Esophagus squamous epithelium (tissue), 5 donors: ENCODE measurements at regions not wholly inside any gene's neighbourhood (a gene's known extent, or its start where the extent isn't known, plus 50 kb on each side); places are given as distances from the start of the nearest gene placed in this dataset.

ENCODE experiments used
- DNase-seq: peaks from one replicate; lab custom pipeline; 2025; lab: John Stamatoyannopoulos, UW
- H3K27ac ChIP-seq, 4 donors: fragments of 200-600 bp; sonication (generic); one replicate each; pipeline ENCODE4 v1.5.1; 2016 to 2019; ENCODE audit warnings: mild to moderate bottlenecking in 1 of 4
- H3K27me3 ChIP-seq, 4 donors: fragments of 200-600 bp; sonication (generic); 1 replicate in 3 of 4; 2 replicates in 1 of 4; pipeline versions ENCODE4 v1.5.1 to v1.6.0; 2017 to 2021; ENCODE audit warnings: antibody characterized with exemption in 1 of 4
- H3K36me3 ChIP-seq, 3 donors: fragments of 200-600 bp; sonication (generic); one replicate each; pipeline ENCODE4 v1.5.1; 2016 to 2019
- H3K4me1 ChIP-seq, 3 donors: fragments of 200-600 bp; sonication (generic); one replicate each; pipeline ENCODE4 v1.5.1; 2017 to 2019
- H3K4me3 ChIP-seq, 4 donors: fragments of 200-600 bp; sonication (generic); 1 replicate in 3 of 4; 2 replicates in 1 of 4; pipeline ENCODE4 v1.5.1; 2016 to 2019; ENCODE audit warnings: mild to moderate bottlenecking in 2 of 4, moderate library complexity in 1 of 4
- H3K9me3 ChIP-seq, 3 donors: fragments of 200-600 bp; sonication (generic); one replicate each; pipeline ENCODE4 v1.5.1; 2016 to 2019
- POLR2A ChIP-seq, 4 donors: fragments of 450-650 bp; IDR thresholded peaks; one replicate each; pipeline ENCODE4 v1.6.1; 2017; ENCODE audit warnings: antibody characterized with exemption in 4 of 4, mild to moderate bottlenecking in 4 of 4, moderate library complexity in 3 of 4
- WGBS, 2 donors: methylation state at CpG; one replicate each; pipeline ENCODE4 v1.1.5; 2018; 5-methylcytosine and 5-hydroxymethylcytosine counted together
- intact Hi-C: fragments of 100-400 bp; cut with DNase I; formaldehyde crosslinking; loops from one replicate; pipeline ENCODE4 v1.15.0; 2022
- TF ChIP-seq, protein P1 (sequence below), 6 experiments: fragments of 450-650 bp in 4 of 6; fragments of 200-600 bp in 2 of 6; sonication (generic) in 2 of 6; IDR thresholded peaks; one replicate each; pipeline ENCODE4 v1.5.1; 2016 to 2019; ENCODE audit warnings: antibody characterized with exemption in 6 of 6, mild to moderate bottlenecking in 4 of 6, moderate library complexity in 4 of 6
- donor health status: DM: yes; HTN: yes; CAD: no.

DNA sequence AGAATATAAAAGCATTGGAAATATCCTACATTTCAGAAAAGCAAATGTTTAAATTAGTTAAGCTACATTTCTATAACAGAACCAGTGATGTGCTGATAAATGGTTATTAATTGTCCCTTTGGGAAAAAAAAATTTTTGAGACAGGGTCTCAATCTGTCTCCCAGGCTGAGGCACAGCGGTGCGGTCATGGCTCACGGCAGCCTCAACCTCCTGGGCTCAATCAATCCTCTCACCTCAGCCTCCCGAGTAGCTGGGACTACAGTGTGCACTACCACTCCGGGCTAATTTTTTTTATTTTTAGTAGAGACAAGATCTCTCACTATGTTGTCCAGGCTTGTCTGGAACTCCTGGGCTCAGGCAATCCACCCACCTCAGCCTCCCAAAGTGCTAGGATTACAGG is 194.8 kb upstream of the SALL3 start:
- whole genome bisulfite sequencing, 2 donors: 90 to 97% methylated on average over 5 of the region's 5 CpGs
- no peak for DNase-seq
- intact Hi-C loops: no loop called here
- Histone ChIP-seq H3K27ac (no peak overlapping the region), H3K27me3 (no peaks in the 10 kb centered on the region), H3K4me3 (no peak overlapping the region), H3K36me3 (no peaks in the 10 kb centered on the region), H3K4me1 (no peaks in the 10 kb centered on the region), H3K9me3 (no peaks in the 10 kb centered on the region)
- TF ChIP-seq, protein P1, sequence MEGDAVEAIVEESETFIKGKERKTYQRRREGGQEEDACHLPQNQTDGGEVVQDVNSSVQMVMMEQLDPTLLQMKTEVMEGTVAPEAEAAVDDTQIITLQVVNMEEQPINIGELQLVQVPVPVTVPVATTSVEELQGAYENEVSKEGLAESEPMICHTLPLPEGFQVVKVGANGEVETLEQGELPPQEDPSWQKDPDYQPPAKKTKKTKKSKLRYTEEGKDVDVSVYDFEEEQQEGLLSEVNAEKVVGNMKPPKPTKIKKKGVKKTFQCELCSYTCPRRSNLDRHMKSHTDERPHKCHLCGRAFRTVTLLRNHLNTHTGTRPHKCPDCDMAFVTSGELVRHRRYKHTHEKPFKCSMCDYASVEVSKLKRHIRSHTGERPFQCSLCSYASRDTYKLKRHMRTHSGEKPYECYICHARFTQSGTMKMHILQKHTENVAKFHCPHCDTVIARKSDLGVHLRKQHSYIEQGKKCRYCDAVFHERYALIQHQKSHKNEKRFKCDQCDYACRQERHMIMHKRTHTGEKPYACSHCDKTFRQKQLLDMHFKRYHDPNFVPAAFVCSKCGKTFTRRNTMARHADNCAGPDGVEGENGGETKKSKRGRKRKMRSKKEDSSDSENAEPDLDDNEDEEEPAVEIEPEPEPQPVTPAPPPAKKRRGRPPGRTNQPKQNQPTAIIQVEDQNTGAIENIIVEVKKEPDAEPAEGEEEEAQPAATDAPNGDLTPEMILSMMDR (IDR thresholded peaks at IDR 0.05): no peak
- no peak for TF ChIP-seq POLR2A (IDR thresholded peaks at IDR 0.05)

DNA sequence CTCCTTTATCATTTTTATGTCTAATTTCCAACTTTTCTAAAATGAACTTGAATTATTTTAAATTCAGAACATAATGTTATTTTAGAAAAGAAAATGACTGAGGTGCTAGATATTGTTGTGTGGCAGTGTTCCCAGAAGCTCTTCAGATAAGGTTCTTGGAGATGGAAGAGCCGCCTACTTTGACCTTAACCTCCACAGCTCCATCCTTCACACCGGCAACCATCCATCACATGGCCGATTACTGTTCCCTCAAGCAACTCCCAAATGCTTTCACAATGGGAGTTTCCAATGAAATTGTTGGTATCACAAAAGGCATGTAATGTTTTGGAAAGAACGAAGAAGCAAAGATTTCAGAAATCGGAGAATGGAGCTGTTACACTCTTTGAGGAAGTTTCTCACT is 193.9 kb upstream of the SALL3 start:
- no peak for TF ChIP-seq POLR2A (IDR thresholded peaks at IDR 0.05)
- TF ChIP-seq, protein P1 (IDR thresholded peaks at IDR 0.05): no peak
- Histone ChIP-seq H3K27me3 (no peaks in the 10 kb centered on the region), H3K4me3 (no peak overlapping the region), H3K27ac (no peak overlapping the region), H3K36me3 (no peaks in the 10 kb centered on the region), H3K9me3 (no peaks in the 10 kb centered on the region), H3K4me1 (no peaks in the 10 kb centered on the region)
- intact Hi-C loops: no loop called here
- no peak for DNase-seq
- 77 to 80% methylated on average over 5 of the region's 5 CpGs for WGBS, 2 donors

DNA sequence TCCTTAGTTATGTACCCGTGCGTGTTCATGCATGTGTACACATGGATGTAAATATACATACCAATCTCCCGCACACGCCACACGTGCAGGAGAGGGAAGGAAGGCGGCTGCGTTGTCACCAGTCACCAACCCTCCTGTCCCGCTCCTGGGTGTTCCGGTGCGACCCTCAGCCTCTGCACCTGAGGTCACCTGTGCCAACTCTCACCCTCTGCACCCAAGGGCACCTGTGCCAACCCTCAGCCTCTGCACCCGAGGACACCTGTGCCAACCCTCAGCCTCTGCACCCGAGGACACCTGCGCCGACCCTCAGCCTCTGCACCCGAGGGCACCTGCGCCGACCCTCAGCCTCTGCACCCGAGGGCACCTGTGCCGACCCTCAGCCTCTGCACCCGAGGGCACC is 192.8 kb upstream of the SALL3 start:
- Histone ChIP-seq H3K9me3 (no peaks in the 10 kb centered on the region), H3K4me1 (no peaks in the 10 kb centered on the region), H3K36me3 (no peaks in the 10 kb centered on the region), H3K27ac (no peak overlapping the region), H3K4me3 (no peak overlapping the region), H3K27me3 (no peaks in the 10 kb centered on the region)
- no peak for DNase-seq
- TF ChIP-seq, protein P1 (IDR thresholded peaks at IDR 0.05): no peak
- TF ChIP-seq POLR2A (IDR thresholded peaks at IDR 0.05): no peak
- intact Hi-C loops: no loop called here
- WGBS, 2 donors: 89 to 92% methylated on average over 10 to 18 of the region's 20 CpGs

DNA sequence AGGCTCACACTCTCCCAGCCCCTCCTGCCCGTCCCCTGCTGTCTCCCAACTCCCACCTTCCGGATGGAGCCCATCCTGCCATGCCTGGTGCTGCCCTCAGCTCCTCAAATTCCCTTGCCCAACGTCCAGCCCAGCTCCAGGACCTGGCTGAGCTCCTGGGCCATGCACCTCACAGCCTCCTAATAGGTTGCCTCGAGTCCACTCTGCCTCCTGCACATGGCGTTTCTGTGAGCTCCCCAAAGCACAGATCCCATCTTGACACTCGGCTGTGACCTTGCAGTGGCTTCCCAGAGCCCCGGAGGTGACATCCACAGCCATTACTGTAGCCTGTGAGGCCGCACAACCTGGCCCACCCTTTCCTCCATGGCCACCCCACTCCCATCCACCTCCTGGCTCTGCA is 191.9 kb upstream of the SALL3 start:
- H3K4me1 ChIP-seq: no peaks in the 10 kb centered on the region
- intact Hi-C loops: no loop called here
- DNase-seq: no peak
- H3K27me3 ChIP-seq: no peaks in the 10 kb centered on the region
- WGBS, 2 donors: 55 to 70% methylated on average over 4 to 8 of the region's 8 CpGs
- no peak overlapping the region for H3K27ac ChIP-seq
- no peaks in the 10 kb centered on the region for H3K9me3 ChIP-seq
- TF ChIP-seq, protein P1 (IDR thresholded peaks at IDR 0.05): no peak
- no peak for TF ChIP-seq POLR2A (IDR thresholded peaks at IDR 0.05)
- no peak overlapping the region for H3K4me3 ChIP-seq
- H3K36me3 ChIP-seq: no peaks in the 10 kb centered on the region

DNA sequence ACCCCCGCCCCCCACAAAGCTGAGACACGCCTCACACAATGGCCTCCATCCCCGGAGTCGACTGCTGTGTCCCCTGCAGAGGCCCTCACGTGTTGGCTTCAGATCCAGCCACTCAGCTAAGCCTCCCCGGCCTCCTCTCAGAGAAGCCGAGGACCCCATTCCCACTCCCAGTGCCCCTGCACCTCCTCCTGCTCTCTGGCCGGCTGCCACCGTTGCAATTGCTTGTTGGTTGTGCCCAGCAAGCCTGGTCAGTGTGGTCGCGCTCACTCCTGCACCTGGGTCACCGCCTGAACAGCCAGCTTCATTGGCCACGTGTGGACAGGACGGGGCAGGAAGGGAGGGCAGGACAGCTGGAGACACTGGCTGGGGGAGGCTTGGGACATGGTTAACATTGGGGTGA is 191.5 kb upstream of the SALL3 start:
- H3K9me3 ChIP-seq: no peaks in the 10 kb centered on the region
- H3K27me3 ChIP-seq: no peaks in the 10 kb centered on the region
- WGBS, 2 donors: 69 to 87% methylated on average over 4 to 6 of the region's 14 CpGs
- H3K27ac ChIP-seq: no peak overlapping the region
- H3K36me3 ChIP-seq: no peaks in the 10 kb centered on the region
- no peak for DNase-seq
- intact Hi-C loops: no loop called here
- H3K4me3 ChIP-seq: no peak overlapping the region
- TF ChIP-seq, protein P1 (IDR thresholded peaks at IDR 0.05): no peak
- no peak for TF ChIP-seq POLR2A (IDR thresholded peaks at IDR 0.05)
- H3K4me1 ChIP-seq: no peaks in the 10 kb centered on the region
